NCI-H1105 treated with DMSO at 0.1 percent for 48 hours (cell line): ENCODE measurements at regions not wholly inside any gene's neighbourhood (a gene's known extent, or its start where the extent isn't known, plus 50 kb on each side); places are given as distances from the start of the nearest gene placed in this dataset.
"Not testable (repeated sequence)": the region's sequence is repeated elsewhere in the genome, so short reads cannot be mapped to it uniquely, and the experiment has no call there.

Experiments used
- DNase-seq: peaks from one replicate; lab custom pipeline; 2025; lab: John Stamatoyannopoulos, UW

DNA sequence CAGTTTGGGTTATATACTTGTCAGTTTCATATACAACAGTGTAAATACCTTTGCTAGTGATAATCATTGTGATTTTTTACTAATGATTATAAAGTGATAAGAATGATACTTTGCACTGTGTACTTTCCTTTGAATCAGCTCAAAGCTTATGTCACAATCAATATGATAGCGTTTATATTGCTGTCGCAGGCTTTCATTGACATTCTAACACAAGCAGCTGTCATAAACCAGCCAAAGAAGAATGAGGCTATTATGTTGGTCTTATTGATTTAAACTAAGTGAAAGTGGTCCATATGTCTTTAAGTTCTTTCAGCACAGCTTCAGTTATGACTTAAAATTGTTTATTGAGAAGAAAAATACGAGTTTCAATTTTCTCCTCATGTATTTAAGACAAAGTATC, 272.7 kb upstream of the RGMB start:
- DNase-seq = no peak

DNA sequence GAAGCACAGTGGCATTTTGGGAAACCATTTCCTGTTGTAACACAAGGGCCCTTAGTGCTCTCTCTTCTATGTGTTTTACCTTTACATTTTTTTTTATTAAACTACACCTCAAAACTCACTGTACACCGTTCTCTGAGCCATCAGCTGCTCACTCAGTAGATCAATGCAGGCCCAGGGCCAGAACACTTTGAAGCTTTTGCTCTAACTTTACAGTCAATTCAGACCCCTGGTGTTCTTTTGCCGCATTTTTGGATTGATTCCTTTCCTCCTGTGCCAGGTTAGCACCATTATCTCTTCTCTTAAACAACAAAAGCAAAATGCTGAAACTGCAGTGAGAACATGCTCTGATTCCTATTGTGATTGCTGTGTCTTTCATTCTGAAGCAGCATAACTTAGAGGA, 269.8 kb upstream of the RGMB start:
- DNase-seq = no peak

- no peak for DNase-seq
These were observed 269.0 kb upstream of the RGMB start for GRCh38 chr5:98504505-98504904.

DNA sequence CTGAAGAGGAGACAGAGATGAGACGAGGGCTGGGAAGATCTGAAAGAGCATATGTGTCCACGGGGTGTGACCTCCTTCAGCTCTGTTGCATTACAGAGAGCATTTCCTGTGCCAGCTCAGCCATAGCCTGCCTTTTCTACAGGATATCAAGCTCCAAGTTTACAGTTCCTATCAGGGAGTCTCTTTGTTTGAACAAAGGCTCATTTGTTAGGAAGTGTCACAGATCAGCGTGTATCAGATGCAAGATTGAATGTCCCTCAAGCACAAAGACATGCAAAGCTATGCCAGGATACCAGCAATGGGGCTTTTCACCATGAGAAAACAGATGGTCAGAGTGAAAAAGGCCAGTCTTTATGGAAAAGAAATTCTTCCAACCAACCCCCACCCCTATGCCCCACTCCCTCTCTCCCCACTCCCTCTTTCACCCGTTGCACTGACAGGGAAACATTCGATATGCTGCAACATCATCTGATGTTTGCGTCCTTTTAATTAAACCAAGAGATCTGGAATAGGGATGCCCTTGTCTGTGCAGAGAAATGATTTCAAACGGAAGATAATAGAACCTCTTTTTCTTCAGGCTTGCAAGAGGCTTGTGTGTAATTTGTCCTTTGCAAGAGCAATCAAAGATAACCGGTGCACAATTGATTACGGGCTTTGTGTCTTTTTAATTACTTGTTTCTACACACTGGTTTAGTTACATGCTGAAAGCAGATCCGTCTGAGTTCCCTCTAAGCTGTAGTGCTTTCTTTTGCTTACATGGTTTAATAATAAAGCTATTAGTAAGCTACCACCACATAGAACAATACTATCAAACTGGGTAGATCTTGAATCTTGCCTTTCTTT, 263.1 kb upstream of the RGMB start:
- DNase-seq = no peak

GRCh38 chr5:98513380-98513779, 260.1 kb upstream of the RGMB start:
- DNase-seq = no peak

DNA sequence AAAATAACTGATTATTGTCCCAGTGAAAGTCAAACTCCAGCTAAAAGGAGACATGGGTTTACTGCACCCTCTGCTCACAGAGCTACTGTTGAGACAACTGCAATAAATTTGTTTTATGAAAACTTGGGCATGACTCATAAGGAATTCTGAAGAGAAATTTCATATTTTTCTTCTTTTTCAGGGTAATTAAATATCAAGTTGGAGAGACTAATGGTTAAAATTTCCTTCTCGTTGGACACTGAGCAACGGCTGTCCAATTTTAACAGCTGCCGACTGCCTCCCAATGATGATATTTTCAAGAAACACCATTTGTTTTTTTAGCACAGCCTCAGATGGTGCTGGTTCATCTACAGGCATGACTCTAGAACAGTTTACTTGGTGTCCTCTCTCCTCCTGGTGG, 259.2 kb upstream of the RGMB start:
- no peak for DNase-seq

DNA sequence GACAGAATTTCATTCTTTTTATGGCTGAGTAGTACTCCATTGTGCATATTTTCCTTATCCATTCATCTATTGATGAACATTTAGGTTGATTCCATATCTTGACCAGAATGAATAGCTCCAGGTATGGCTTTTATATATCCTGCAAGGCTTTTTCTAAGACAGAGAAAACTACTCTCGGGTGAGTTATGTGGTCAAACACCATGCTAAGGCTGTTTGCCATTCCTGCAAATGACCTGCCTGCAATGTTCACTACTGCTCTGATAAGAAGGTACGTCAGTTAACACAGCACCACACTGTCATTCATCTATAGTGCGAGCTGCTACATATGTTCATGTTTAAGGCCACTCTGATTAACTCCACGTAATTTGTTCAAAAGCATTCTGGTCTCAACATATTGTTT, 256.8 kb upstream of the RGMB start:
- no peak for DNase-seq

GRCh38 chr5:98517560-98518366, 255.7 kb upstream of the RGMB start:
- no peak for DNase-seq

GRCh38 chr5:98518754-98519153, 254.7 kb upstream of the RGMB start:
- no peak for DNase-seq

DNA sequence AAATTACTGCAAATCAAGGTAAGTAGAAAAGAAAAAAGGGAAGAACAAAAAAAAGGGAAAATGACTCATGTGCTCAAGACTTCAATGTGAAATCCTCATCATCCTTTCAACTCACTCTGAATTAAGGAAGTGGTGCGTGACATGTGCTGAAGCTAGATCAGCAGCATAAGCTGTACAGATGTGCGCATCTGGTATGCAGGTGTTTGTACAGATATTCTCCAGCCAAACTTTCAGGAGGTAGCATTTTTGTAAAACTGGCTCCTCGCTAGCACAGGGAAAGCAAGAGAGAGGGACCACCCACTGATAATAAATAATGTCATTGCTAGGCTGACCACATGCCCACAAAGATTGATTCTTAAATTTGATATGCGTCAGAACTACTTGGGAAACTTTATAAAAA, 253.9 kb upstream of the RGMB start:
- DNase-seq = no peak

DNA sequence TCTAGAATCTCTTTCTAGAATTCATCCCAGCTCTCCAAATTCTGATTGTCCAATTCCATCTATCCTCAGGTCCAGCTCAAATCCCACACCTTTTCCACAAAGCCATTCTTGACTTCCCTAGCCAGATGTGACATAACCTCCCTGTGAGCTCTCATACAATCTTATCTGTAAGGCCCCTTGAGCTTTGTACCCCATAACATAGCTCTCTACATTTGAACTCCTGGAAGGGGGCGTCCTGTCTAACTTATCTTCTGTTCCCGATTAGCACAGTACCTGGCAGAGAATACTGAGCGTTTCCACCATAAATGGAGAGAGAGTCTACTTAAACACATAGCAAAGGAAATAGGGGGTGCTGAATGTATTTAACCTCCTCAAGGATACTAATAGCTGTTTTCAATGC, 251.6 kb upstream of the RGMB start:
- no peak for DNase-seq

DNA sequence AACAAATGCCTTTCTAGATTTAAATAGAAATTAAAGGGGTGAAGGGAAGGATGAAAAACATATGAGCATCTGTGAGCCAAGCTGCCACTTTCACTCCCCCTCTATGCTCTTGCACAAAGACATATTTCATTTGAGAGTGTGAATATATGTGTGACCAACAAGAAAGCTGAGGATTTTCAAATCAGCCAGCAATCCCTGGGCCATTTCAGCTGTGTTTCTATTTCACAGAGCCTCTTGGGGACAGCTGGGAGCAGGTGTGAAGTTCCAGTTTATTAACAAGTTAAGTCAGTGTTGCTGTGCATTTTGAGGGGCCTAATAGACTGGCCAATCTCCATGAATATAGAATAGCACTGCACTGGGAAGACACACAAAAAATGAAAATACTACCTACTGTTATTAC, 248.7 kb upstream of the RGMB start:
- DNase-seq = no peak

- no peak for DNase-seq
These were observed 245.6 kb upstream of the RGMB start for GRCh38 chr5:98527846-98528245.

- no peak for DNase-seq
These were observed 244.1 kb upstream of the RGMB start for GRCh38 chr5:98529321-98529720.

- DNase-seq = no peak
These were observed 243.2 kb upstream of the RGMB start for GRCh38 chr5:98530224-98530623.

- peak; percentile 82 for DNase-seq
These were observed 237.6 kb upstream of the RGMB start for GRCh38 chr5:98535901-98536300.

GRCh38 chr5:98540056-98540455, 233.4 kb upstream of the RGMB start:
- DNase-seq = no peak

DNA sequence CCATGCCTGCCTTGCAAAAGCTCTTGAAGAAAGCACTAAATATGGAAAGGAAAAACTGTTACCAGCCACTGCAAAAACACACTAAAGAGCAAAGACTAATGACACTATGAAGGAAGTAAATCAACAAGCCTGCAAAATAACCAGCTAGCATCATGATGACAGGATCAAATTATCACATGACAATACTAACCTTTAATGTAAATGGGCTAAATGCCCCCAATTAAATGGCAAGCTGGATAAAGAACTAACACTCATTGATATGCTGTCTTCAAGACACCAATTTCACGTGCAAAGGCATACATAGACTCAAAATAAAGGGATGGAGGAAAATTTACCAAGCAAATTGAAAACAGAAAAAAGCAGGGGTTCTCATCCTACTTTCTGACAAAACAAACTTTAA, 231.8 kb upstream of the RGMB start:
- DNase-seq = no peak

- DNase-seq = no peak
These were observed 230.0 kb upstream of the RGMB start for GRCh38 chr5:98543490-98543889.

DNA sequence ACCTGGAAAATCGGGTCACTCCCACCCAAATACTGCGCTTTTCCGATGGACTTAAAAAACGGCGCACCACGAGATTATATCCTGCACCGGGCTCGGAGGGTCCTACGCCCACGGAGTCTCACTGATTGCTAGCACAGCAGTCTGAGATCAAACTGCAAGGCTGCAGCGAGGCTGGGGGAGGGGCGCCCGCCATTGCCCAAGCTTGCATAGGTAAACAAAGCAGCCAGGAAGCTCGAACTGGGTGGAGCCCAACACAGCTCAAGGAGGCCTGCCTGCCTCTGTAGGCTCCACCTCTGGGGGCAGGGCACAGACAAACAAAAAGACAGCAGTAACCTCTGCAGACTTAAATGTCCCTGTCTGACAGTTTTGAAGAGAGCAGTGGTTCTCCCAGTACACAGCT, 226.5 kb upstream of the RGMB start:
- not testable (repeated sequence) for DNase-seq

- DNase-seq = no peak
These were observed 216.8 kb upstream of the RGMB start for GRCh38 chr5:98556712-98557111.

GRCh38 chr5:98557916-98558315, 215.5 kb upstream of the RGMB start:
- no peak for DNase-seq

DNA sequence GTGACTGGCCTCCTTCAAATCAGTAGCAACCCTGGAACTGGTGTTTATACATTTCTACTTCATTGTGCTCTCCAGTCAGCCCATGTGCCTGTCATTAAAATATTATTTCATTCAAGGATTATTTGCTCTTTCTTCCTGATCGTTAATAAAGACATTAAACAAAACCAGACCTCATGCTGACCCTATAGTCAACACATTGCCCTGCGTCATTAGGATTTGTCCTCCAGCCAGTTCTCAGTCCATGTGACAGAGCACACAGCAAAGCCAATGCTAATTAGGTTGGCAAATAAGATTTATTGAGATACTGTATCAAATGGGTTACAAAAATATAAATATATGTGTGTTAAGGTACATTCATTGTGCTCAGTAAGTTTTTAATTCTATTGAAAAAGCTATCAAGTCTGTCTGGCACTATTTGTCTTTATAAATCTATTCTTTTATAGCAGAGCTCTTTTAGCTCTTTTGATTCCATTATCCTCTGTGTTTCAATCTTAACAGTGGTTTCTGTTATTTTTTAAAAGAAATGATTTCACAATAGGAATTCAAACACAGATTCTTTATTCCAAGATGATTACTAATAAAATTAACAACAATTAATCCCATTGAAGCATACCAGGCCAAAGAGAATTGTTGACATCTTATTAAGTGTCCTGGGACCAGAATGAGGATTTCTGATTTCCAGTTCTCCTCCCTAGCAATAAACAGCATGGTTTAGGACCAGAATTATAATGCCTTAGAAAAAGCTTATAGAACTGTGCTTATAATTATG, 209.4 kb upstream of the RGMB start:
- DNase-seq = no peak
